ENCODE measurements at regions not wholly inside any gene's neighbourhood (a gene's known extent, or its start where the extent isn't known, plus 50 kb on each side); places are given as distances from the start of the nearest gene placed in this dataset.
A peak's percentile ranks its signal among the peaks of the same experiment; 100 is the strongest.

GRCh38 chr5:89989776-89990175, 419.8 kb downstream of the CETN3 start:
- no peak for DNase-seq (ENCODE audit: low spot score)

GRCh38 chr5:89988998-89989655, 420.4 kb downstream of the CETN3 start:
- DNase-seq (ENCODE audit: low spot score) = peak; percentile 27

- DNase-seq (ENCODE audit: low spot score) = no peak
These were observed 421.3 kb downstream of the CETN3 start for GRCh38 chr5:89988129-89988810.

- no peak for DNase-seq (ENCODE audit: low spot score)
These were observed 426.3 kb downstream of the CETN3 start for GRCh38 chr5:89983216-89983615.

GRCh38 chr5:89981878-89982773, 427.4 kb downstream of the CETN3 start:
- peak; percentile 56 for DNase-seq (ENCODE audit: low spot score)

GRCh38 chr5:89981021-89981420, 428.5 kb downstream of the CETN3 start:
- no peak for DNase-seq (ENCODE audit: low spot score)

- DNase-seq (ENCODE audit: low spot score) = no peak
These were observed 436.0 kb downstream of the CETN3 start for GRCh38 chr5:89973516-89973915.

- no peak for DNase-seq (ENCODE audit: low spot score)
These were observed 436.7 kb downstream of the CETN3 start for GRCh38 chr5:89972901-89973300.

- no peak for DNase-seq (ENCODE audit: low spot score)
These were observed 440.6 kb downstream of the CETN3 start for GRCh38 chr5:89968958-89969381.

- DNase-seq (ENCODE audit: low spot score) = no peak
These were observed 441.6 kb downstream of the CETN3 start for GRCh38 chr5:89967771-89968444.

- DNase-seq (ENCODE audit: low spot score) = no peak
These were observed 452.7 kb downstream of the CETN3 start for GRCh38 chr5:89956838-89957237.

GRCh38 chr5:89954916-89955315, 454.6 kb downstream of the CETN3 start:
- no peak for DNase-seq (ENCODE audit: low spot score)

- no peak for DNase-seq (ENCODE audit: low spot score)
These were observed 457.7 kb downstream of the CETN3 start for GRCh38 chr5:89951876-89952275.

GRCh38 chr5:89950234-89950633, 459.3 kb downstream of the CETN3 start:
- no peak for DNase-seq (ENCODE audit: low spot score)

- DNase-seq (ENCODE audit: low spot score) = no peak
These were observed 460.6 kb downstream of the CETN3 start for GRCh38 chr5:89948977-89949376.

GRCh38 chr5:89946916-89947315, 462.6 kb downstream of the CETN3 start:
- no peak for DNase-seq (ENCODE audit: low spot score)

- no peak for DNase-seq (ENCODE audit: low spot score)
These were observed 463.0 kb downstream of the CETN3 start for GRCh38 chr5:89946508-89946907.

- no peak for DNase-seq (ENCODE audit: low spot score)
These were observed 467.4 kb downstream of the CETN3 start for GRCh38 chr5:89942171-89942570.

GRCh38 chr5:89936576-89936975, 473.0 kb downstream of the CETN3 start:
- no peak for DNase-seq (ENCODE audit: low spot score)

- no peak for DNase-seq (ENCODE audit: low spot score)
These were observed 475.5 kb downstream of the CETN3 start for GRCh38 chr5:89934069-89934468.

- DNase-seq (ENCODE audit: low spot score) = no peak
These were observed 476.8 kb downstream of the CETN3 start for GRCh38 chr5:89932771-89933181.

All from AG20443 (cell line).